DOHH2 (cell line): ENCODE measurements at regions not wholly inside any gene's neighbourhood (a gene's known extent, or its start where the extent isn't known, plus 50 kb on each side); places are given as distances from the start of the nearest gene placed in this dataset.
"Not testable (repeated sequence)": the region's sequence is repeated elsewhere in the genome, so short reads cannot be mapped to it uniquely, and the experiment has no call there.

Experiments used
- CTCF ChIP-seq: fragments of 200-600 bp; sonication (generic); IDR thresholded peaks from one replicate; pipeline ENCODE4 v1.5.1; 2014; ENCODE audit warnings: antibody characterized with exemption, mild to moderate bottlenecking, low read depth, low read length; ENCODE audit not compliant: poor library complexity, severe bottlenecking
- EZH2phosphoT487 ChIP-seq: fragments of 200-600 bp; sonication (generic); IDR thresholded peaks from 2 replicates; pipeline ENCODE4 v1.6.1; 2017; ENCODE audit warnings: borderline replicate concordance, mild to moderate bottlenecking, antibody characterized with exemption, low read length, moderate library complexity, mixed read lengths

- TF ChIP-seq CTCF, EZH2phosphoT487: not testable (repeated sequence)
Observed at GRCh38 chr3:102357313-102357712, 77.5 kb upstream of the ZPLD1 start.
